ENCODE measurements at regions not wholly inside any gene's neighbourhood (a gene's known extent, or its start where the extent isn't known, plus 50 kb on each side); places are given as distances from the start of the nearest gene placed in this dataset.
A peak's percentile ranks its signal among the peaks of the same experiment; 100 is the strongest.

- TF ChIP-seq EZH2 (optimal IDR thresholded peaks at IDR 0.05; ENCODE audit: low read depth, low read length) = no peak
- TF ChIP-seq CTCF (IDR thresholded peaks at IDR 0.05; ENCODE audit: low read length) = peak; percentile 84
- no peak for TF ChIP-seq EZH2phosphoT487 (IDR thresholded peaks at IDR 0.05; ENCODE audit: low read length)
Observed at GRCh38 chr1:188782220-188782841, 1695.3 kb downstream of the BRINP3 start.

Measured in MM.1S (cell line).